Osteoblast (primary cell): ENCODE measurements at regions not wholly inside any gene's neighbourhood (a gene's known extent, or its start where the extent isn't known, plus 50 kb on each side); places are given as distances from the start of the nearest gene placed in this dataset.

Experiments used
- DNase-seq: peaks from one replicate; pipeline ENCODE4 v3.0.0; 2011; ENCODE audit warnings: low spot score, mixed read lengths; ENCODE audit not compliant: insufficient read length; ENCODE audit errors: missing footprints
- H2AFZ ChIP-seq: 2 replicates; pipeline ENCODE4 v1.6.0; 2011; ENCODE audit warnings: mild to moderate bottlenecking, low read length
- H3K27ac ChIP-seq: 2 replicates; pipeline ENCODE4 v1.5.1; 2011; ENCODE audit warnings: mild to moderate bottlenecking, low read depth, low read length, moderate library complexity
- H3K27me3 ChIP-seq: 2 replicates; pipeline ENCODE4 v1.6.0; 2012; ENCODE audit warnings: mild to moderate bottlenecking, control low read depth, inconsistent platforms, low read length, moderate library complexity; ENCODE audit not compliant: insufficient read depth
- H3K36me3 ChIP-seq: 2 replicates; pipeline ENCODE4 v1.5.1; 2011; ENCODE audit warnings: mild to moderate bottlenecking, low read length, control low read depth, moderate library complexity; ENCODE audit not compliant: insufficient read depth
- H3K4me1 ChIP-seq: 2 replicates; pipeline ENCODE4 v1.5.1; 2011; ENCODE audit warnings: mild to moderate bottlenecking, low read length, control low read depth, moderate library complexity; ENCODE audit not compliant: insufficient read depth
- H3K4me2 ChIP-seq: 2 replicates; pipeline ENCODE4 v1.6.0; 2011; ENCODE audit warnings: mild to moderate bottlenecking, low read length; ENCODE audit not compliant: insufficient read depth
- H3K4me3 ChIP-seq: fragments of 200-600 bp; sonication (generic); 3 replicates; pipeline ENCODE4 v1.5.1; 2012; ENCODE audit warnings: mild to moderate bottlenecking, low read length, inconsistent platforms; ENCODE audit not compliant: insufficient read depth
- H3K79me2 ChIP-seq: 2 replicates; pipeline ENCODE4 v1.6.0; 2012; ENCODE audit warnings: mild to moderate bottlenecking, low read length, control low read depth, inconsistent platforms; ENCODE audit not compliant: insufficient read depth
- H3K9me3 ChIP-seq: 2 replicates; pipeline ENCODE4 v1.5.1; 2011; ENCODE audit warnings: low read depth, low read length, control low read depth
- H4K20me1 ChIP-seq: 2 replicates; pipeline ENCODE4 v1.6.0; 2012; ENCODE audit warnings: mild to moderate bottlenecking, low read length, control low read depth; ENCODE audit not compliant: insufficient read depth
- CTCF ChIP-seq: IDR thresholded peaks from 2 replicates; pipeline ENCODE4 v1.5.1; 2011; ENCODE audit warnings: mild to moderate bottlenecking, low read depth, low read length, moderate library complexity; ENCODE audit errors: extremely low read depth

- H3K79me2 ChIP-seq, result no peaks in the 10 kb centered on the region
- H3K9me3 ChIP-seq, result peaks cover 5% of the 10 kb centered on the region
- DNase-seq, result no peak
- no peak overlapping the region for H3K27ac ChIP-seq
- no peaks in the 10 kb centered on the region for H4K20me1 ChIP-seq
- TF ChIP-seq CTCF, result no peak
- no peaks in the 10 kb centered on the region for H3K4me1 ChIP-seq
- no peaks in the 10 kb centered on the region for H3K27me3 ChIP-seq
- H3K36me3 ChIP-seq, result no peaks in the 10 kb centered on the region
- H3K4me2 ChIP-seq, result no peak overlapping the region
- H3K4me3 ChIP-seq, result no peak overlapping the region
- H2AFZ ChIP-seq, result no peak overlapping the region
Measured at GRCh38 chr10:8638088-8638672, 583.7 kb downstream of the GATA3 start.

- DNase-seq, result no peak
- H3K4me3 ChIP-seq, result no peak overlapping the region
- peaks cover 5% of the 10 kb centered on the region for H3K9me3 ChIP-seq
- no peaks in the 10 kb centered on the region for H3K27me3 ChIP-seq
- H3K4me2 ChIP-seq, result no peak overlapping the region
- TF ChIP-seq CTCF, result no peak
- H3K36me3 ChIP-seq, result no peaks in the 10 kb centered on the region
- no peaks in the 10 kb centered on the region for H3K79me2 ChIP-seq
- H3K27ac ChIP-seq, result no peak overlapping the region
- H3K4me1 ChIP-seq, result no peaks in the 10 kb centered on the region
- H4K20me1 ChIP-seq, result no peaks in the 10 kb centered on the region
- no peak overlapping the region for H2AFZ ChIP-seq
Measured at GRCh38 chr10:8639486-8640185, 585.1 kb downstream of the GATA3 start.

- no peak for TF ChIP-seq CTCF
- no peak overlapping the region for H2AFZ ChIP-seq
- no peak overlapping the region for H3K27ac ChIP-seq
- no peaks in the 10 kb centered on the region for H3K36me3 ChIP-seq
- no peak for DNase-seq
- H3K4me2 ChIP-seq, result no peak overlapping the region
- H3K4me1 ChIP-seq, result no peaks in the 10 kb centered on the region
- H3K9me3 ChIP-seq, result peaks cover 5% of the 10 kb centered on the region
- H4K20me1 ChIP-seq, result no peaks in the 10 kb centered on the region
- H3K79me2 ChIP-seq, result no peaks in the 10 kb centered on the region
- H3K27me3 ChIP-seq, result no peaks in the 10 kb centered on the region
- no peak overlapping the region for H3K4me3 ChIP-seq
Measured at GRCh38 chr10:8640301-8640700, 585.8 kb downstream of the GATA3 start.

- no peak for TF ChIP-seq CTCF
- H4K20me1 ChIP-seq, result no peaks in the 10 kb centered on the region
- H3K79me2 ChIP-seq, result no peaks in the 10 kb centered on the region
Measured at GRCh38 chr10:8640878-8641277, 586.4 kb downstream of the GATA3 start.

More at GRCh38 chr10:8640878-8641277, 586.4 kb downstream of the GATA3 start:
- H2AFZ ChIP-seq, result no peak overlapping the region
- H3K4me3 ChIP-seq, result no peak overlapping the region
- H3K27me3 ChIP-seq, result no peaks in the 10 kb centered on the region
- no peak for DNase-seq
- H3K27ac ChIP-seq, result no peak overlapping the region
- H3K4me1 ChIP-seq, result no peaks in the 10 kb centered on the region
- no peaks in the 10 kb centered on the region for H3K36me3 ChIP-seq
- no peak overlapping the region for H3K4me2 ChIP-seq
- H3K9me3 ChIP-seq, result peaks cover 5% of the 10 kb centered on the region
